ENCODE measurements at regions not wholly inside any gene's neighbourhood (a gene's known extent, or its start where the extent isn't known, plus 50 kb on each side); places are given as distances from the start of the nearest gene placed in this dataset.

GRCh38 chr1:103309786-103310185, 201.5 kb upstream of the COL11A1 start:
- Histone ChIP-seq H3K9me3 (ENCODE audit: control insufficient read depth, insufficient read depth, low read length) (no peaks in the 10 kb centered on the region), H3K27ac (ENCODE audit: low read depth, low read length) (no peak overlapping the region), H3K27me3 (ENCODE audit: control insufficient read depth, insufficient read depth, low read length) (no peaks in the 10 kb centered on the region), H3K4me3 (ENCODE audit: low read depth, low read length) (no peak overlapping the region)
- TF ChIP-seq, protein P1, sequence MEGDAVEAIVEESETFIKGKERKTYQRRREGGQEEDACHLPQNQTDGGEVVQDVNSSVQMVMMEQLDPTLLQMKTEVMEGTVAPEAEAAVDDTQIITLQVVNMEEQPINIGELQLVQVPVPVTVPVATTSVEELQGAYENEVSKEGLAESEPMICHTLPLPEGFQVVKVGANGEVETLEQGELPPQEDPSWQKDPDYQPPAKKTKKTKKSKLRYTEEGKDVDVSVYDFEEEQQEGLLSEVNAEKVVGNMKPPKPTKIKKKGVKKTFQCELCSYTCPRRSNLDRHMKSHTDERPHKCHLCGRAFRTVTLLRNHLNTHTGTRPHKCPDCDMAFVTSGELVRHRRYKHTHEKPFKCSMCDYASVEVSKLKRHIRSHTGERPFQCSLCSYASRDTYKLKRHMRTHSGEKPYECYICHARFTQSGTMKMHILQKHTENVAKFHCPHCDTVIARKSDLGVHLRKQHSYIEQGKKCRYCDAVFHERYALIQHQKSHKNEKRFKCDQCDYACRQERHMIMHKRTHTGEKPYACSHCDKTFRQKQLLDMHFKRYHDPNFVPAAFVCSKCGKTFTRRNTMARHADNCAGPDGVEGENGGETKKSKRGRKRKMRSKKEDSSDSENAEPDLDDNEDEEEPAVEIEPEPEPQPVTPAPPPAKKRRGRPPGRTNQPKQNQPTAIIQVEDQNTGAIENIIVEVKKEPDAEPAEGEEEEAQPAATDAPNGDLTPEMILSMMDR (IDR thresholded peaks at IDR 0.05; ENCODE audit: low read depth, low read length): no peak
- CTCF ChIA-PET: no interaction called here
- no peak for DNase-seq (ENCODE audit: low read depth, low spot score)
- POLR2A ChIA-PET: no interaction called here

DNA sequence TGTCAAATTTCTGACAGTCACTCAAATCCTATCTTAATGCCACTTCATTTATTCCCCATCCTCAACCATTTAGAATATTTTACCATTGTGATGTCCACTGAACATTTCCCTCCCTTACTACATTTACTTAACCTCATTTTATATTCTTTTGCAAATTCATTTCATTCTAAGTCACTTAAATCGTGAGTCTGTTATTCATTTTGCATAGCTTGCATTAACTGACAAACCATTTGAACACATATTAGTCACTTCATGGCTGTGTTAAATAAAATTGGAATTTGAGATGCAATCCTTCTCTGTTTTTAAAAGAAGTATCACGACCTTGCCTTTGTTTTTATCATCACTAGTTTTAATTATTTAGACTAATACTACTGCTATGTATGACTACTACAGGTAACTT, 199.4 kb upstream of the COL11A1 start:
- DNase-seq (ENCODE audit: low read depth, low spot score): no peak
- TF ChIP-seq, protein P1 (IDR thresholded peaks at IDR 0.05; ENCODE audit: low read depth, low read length): no peak
- Histone ChIP-seq H3K27ac (ENCODE audit: low read depth, low read length) (no peak overlapping the region), H3K4me3 (ENCODE audit: low read depth, low read length) (no peak overlapping the region), H3K9me3 (ENCODE audit: control insufficient read depth, insufficient read depth, low read length) (no peaks in the 10 kb centered on the region), H3K27me3 (ENCODE audit: control insufficient read depth, insufficient read depth, low read length) (no peaks in the 10 kb centered on the region)
- ChIA-PET POLR2A (no interaction called here), CTCF (no interaction called here)

- TF ChIP-seq, protein P1 (IDR thresholded peaks at IDR 0.05; ENCODE audit: low read depth, low read length): no peak
- H3K4me3 ChIP-seq (ENCODE audit: low read depth, low read length): no peak overlapping the region
- POLR2A ChIA-PET: no interaction called here
- CTCF ChIA-PET: no interaction called here
- no peak overlapping the region for H3K27ac ChIP-seq (ENCODE audit: low read depth, low read length)
- no peak for DNase-seq (ENCODE audit: low read depth, low spot score)
- no peaks in the 10 kb centered on the region for H3K9me3 ChIP-seq (ENCODE audit: control insufficient read depth, insufficient read depth, low read length)
- H3K27me3 ChIP-seq (ENCODE audit: control insufficient read depth, insufficient read depth, low read length): no peaks in the 10 kb centered on the region
Observed at GRCh38 chr1:103283841-103284669, 175.7 kb upstream of the COL11A1 start.

DNA sequence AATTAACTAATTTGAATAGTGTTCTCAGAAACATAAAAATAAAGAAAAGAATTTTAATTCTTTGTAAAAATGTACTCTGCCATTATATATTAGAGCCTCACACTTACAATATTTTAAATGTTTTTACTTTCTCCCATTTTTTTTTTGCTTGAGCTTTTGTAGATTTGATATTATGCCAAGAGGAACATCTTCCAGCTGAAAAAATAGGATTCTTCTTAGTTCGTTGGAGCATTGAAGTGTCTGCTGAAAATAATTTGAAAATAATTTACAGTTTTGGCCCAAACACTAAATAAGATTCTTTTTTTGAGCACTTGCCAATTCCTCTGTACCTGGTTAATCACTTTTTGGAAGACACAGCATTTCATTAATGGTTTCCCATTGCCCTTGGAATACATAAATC, 175.0 kb upstream of the COL11A1 start:
- TF ChIP-seq, protein P1 (IDR thresholded peaks at IDR 0.05; ENCODE audit: low read depth, low read length): no peak
- Histone ChIP-seq H3K9me3 (ENCODE audit: control insufficient read depth, insufficient read depth, low read length) (no peaks in the 10 kb centered on the region), H3K27me3 (ENCODE audit: control insufficient read depth, insufficient read depth, low read length) (no peaks in the 10 kb centered on the region), H3K27ac (ENCODE audit: low read depth, low read length) (no peak overlapping the region), H3K4me3 (ENCODE audit: low read depth, low read length) (no peak overlapping the region)
- no peak for DNase-seq (ENCODE audit: low read depth, low spot score)
- ChIA-PET CTCF (no interaction called here), POLR2A (no interaction called here)

- no peak overlapping the region for H3K27ac ChIP-seq (ENCODE audit: low read depth, low read length)
- no peaks in the 10 kb centered on the region for H3K27me3 ChIP-seq (ENCODE audit: control insufficient read depth, insufficient read depth, low read length)
- H3K4me3 ChIP-seq (ENCODE audit: low read depth, low read length): no peak overlapping the region
- CTCF ChIA-PET: no interaction called here
- POLR2A ChIA-PET: no interaction called here
- TF ChIP-seq, protein P1 (IDR thresholded peaks at IDR 0.05; ENCODE audit: low read depth, low read length): no peak
- no peaks in the 10 kb centered on the region; the same call in 1 of the 2 replicates for H3K9me3 ChIP-seq (ENCODE audit: control insufficient read depth, insufficient read depth, low read length)
- DNase-seq (ENCODE audit: low read depth, low spot score): no peak
Observed at GRCh38 chr1:103275725-103276124, 167.4 kb upstream of the COL11A1 start.

Measured in AG04450 (cell line).